Fibroblast of lung (primary cell): ENCODE measurements at regions not wholly inside any gene's neighbourhood (a gene's known extent, or its start where the extent isn't known, plus 50 kb on each side); places are given as distances from the start of the nearest gene placed in this dataset.

Source experiments
- DNase-seq, 2 donors: peaks; one replicate each; pipeline versions ENCODE4 v3.0.0 to v3.0.0-alpha.2; 2010; ENCODE audit warnings: low read depth in 2 of 2
- H2AFZ ChIP-seq: 2 replicates; pipeline ENCODE4 v1.5.1; 2012; ENCODE audit warnings: low read length, control low read depth, inconsistent platforms
- H3K27ac ChIP-seq: 2 replicates; pipeline ENCODE4 v1.5.1; 2011; ENCODE audit warnings: low read length, control low read depth; ENCODE audit not compliant: insufficient read depth
- H3K27me3 ChIP-seq: 2 replicates; pipeline ENCODE4 v1.5.1; 2011; ENCODE audit warnings: mild to moderate bottlenecking, low read length; ENCODE audit not compliant: control insufficient read depth, insufficient read depth
- H3K36me3 ChIP-seq: 2 replicates; pipeline ENCODE4 v1.5.1; 2011; ENCODE audit warnings: low read length; ENCODE audit not compliant: control insufficient read depth, insufficient read depth
- H3K4me1 ChIP-seq: 2 replicates; pipeline ENCODE4 v1.5.1; 2011; ENCODE audit warnings: low read length; ENCODE audit not compliant: control insufficient read depth, insufficient read depth; ENCODE audit errors: extremely low read depth
- H3K4me2 ChIP-seq: 2 replicates; pipeline ENCODE4 v1.5.1; 2011; ENCODE audit warnings: low read length, control low read depth; ENCODE audit not compliant: insufficient read depth; ENCODE audit errors: extremely low read depth
- H3K4me3 ChIP-seq, 4 experiments: fragments of 200-600 bp in 1 of 4; sonication (generic) in 1 of 4; replicated peaks in 1 of 4; 2 replicates each; pipeline ENCODE4 v1.5.1; 2011 to 2016; ENCODE audit warnings: low read length in 4 of 4, low read depth in 3 of 4, mild to moderate bottlenecking in 3 of 4, control low read depth in 2 of 4, inconsistent platforms in 1 of 4, mixed read lengths in 1 of 4; ENCODE audit not compliant: insufficient read depth in 1 of 4; ENCODE audit errors: control extremely low read depth in 1 of 4
- H3K79me2 ChIP-seq: 2 replicates; pipeline ENCODE4 v1.5.1; 2012; ENCODE audit warnings: mild to moderate bottlenecking, low read length, inconsistent platforms; ENCODE audit not compliant: control insufficient read depth, insufficient read depth
- H3K9ac ChIP-seq: 2 replicates; pipeline ENCODE4 v1.5.1; 2011; ENCODE audit warnings: mild to moderate bottlenecking, low read length, control low read depth; ENCODE audit not compliant: insufficient read depth
- H3K9me3 ChIP-seq: 2 replicates; pipeline ENCODE4 v1.5.1; 2012; ENCODE audit warnings: low read depth, low read length; ENCODE audit not compliant: control insufficient read depth, insufficient read depth
- H4K20me1 ChIP-seq: 2 replicates; pipeline ENCODE4 v1.5.1; 2011; ENCODE audit warnings: low read length; ENCODE audit not compliant: control insufficient read depth, insufficient read depth; ENCODE audit errors: extremely low read depth
- CTCF ChIP-seq, 2 donors: IDR thresholded peaks in 1 of 2; conservative IDR thresholded peaks in 1 of 2; 1 replicate in 1 of 2; 2 replicates in 1 of 2; pipeline ENCODE4 v1.5.1; 2011 to 2012; ENCODE audit warnings: low read length in 2 of 2, control low read depth in 1 of 2, inconsistent platforms in 1 of 2, low read depth in 1 of 2, mild to moderate bottlenecking in 1 of 2
- EZH2 ChIP-seq: IDR thresholded peaks from 2 replicates; pipeline ENCODE4 v1.5.1; 2012; ENCODE audit warnings: low read length, control low read depth, mild to moderate bottlenecking; ENCODE audit errors: missing control alignments

GRCh38 chr7:42292991-42293521 lies 56.0 kb upstream of the GLI3 start:
- no peaks in the 10 kb centered on the region for H3K27me3 ChIP-seq
- H3K9ac ChIP-seq, result no peak overlapping the region
- DNase-seq, result no peak
- no peaks in the 10 kb centered on the region for H3K36me3 ChIP-seq
- H3K27ac ChIP-seq, result no peak overlapping the region
- no peak overlapping the region for H3K4me2 ChIP-seq
- H3K4me3 ChIP-seq, result no peak overlapping the region
- no peaks in the 10 kb centered on the region for H3K79me2 ChIP-seq
- no peaks in the 10 kb centered on the region for H3K4me1 ChIP-seq
- no peaks in the 10 kb centered on the region for H4K20me1 ChIP-seq
- no peak overlapping the region for H2AFZ ChIP-seq
- TF ChIP-seq EZH2 (no peak), CTCF (conservative IDR thresholded peaks at IDR 0.05 in 1 of 2, IDR thresholded peaks at IDR 0.05 in 1 of 2; ENCODE audit: low read depth in 1 of 2, low read length in 2 of 2) (no peak)
- no peaks in the 10 kb centered on the region for H3K9me3 ChIP-seq

- no peaks in the 10 kb centered on the region for H3K4me1 ChIP-seq
- no peak overlapping the region for H3K4me3 ChIP-seq
- TF ChIP-seq EZH2, result no peak
- TF ChIP-seq CTCF (conservative IDR thresholded peaks at IDR 0.05 in 1 of 2, IDR thresholded peaks at IDR 0.05 in 1 of 2; ENCODE audit: low read depth in 1 of 2, low read length in 2 of 2), result no peak
- H4K20me1 ChIP-seq, result no peaks in the 10 kb centered on the region
- H3K27ac ChIP-seq, result no peak overlapping the region
- no peak overlapping the region for H3K9ac ChIP-seq
- H3K36me3 ChIP-seq, result no peaks in the 10 kb centered on the region
- H3K79me2 ChIP-seq, result no peaks in the 10 kb centered on the region
- H3K9me3 ChIP-seq, result no peaks in the 10 kb centered on the region
- H3K27me3 ChIP-seq, result no peaks in the 10 kb centered on the region
- no peak overlapping the region for H2AFZ ChIP-seq
- no peak overlapping the region for H3K4me2 ChIP-seq
- DNase-seq, result no peak
Measured at GRCh38 chr7:42289473-42289872, 52.5 kb upstream of the GLI3 start.
